Colon (tissue), 2 donors: ENCODE measurements at regions not wholly inside any gene's neighbourhood (a gene's known extent, or its start where the extent isn't known, plus 50 kb on each side); places are given as distances from the start of the nearest gene placed in this dataset.

Experiments
- FAIRE-seq: peaks from 2 replicates; lab custom pipeline; 2012; peaks lifted over from hg19 to GRCh38; lab: Jason Lieb, UNC
- donor health status: control.
- donor health status: control.

DNA sequence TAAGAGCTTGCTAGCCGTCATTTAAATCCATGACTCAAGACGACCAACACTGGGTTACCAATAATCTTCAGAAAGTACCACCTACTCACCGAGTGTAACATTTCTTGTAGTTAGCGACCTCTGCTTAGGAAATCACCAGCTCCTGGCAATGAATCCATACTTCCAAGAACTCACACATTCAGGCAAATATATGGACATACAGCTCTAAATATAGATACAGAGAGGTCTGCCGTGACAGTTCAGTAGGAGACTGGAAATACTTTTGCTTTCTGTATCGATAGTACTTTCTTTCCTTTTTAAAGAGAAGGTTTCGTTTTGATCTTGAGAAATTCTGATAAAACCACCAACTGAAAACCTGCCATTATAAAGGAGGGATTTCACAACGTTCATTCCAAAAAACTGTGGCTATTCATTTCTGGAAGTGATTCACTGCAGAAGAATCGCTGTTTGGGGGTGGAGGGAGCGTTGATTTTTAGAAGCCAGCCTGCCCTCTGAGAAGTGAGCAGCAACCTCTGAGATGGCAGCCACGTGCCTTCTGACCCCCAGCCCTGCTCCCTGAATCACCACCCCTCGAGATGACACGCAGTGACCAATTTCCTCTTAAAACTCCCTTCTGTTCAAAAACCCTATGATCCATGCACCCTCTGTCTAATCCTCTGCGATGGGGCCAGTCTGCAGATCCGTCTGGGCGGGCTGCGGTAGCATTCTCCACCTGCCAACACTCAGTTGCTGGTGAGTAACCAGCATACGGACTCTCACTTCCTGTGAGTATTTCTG is 179.0 kb upstream of the KLF14 start:
- no peak for FAIRE-seq

DNA sequence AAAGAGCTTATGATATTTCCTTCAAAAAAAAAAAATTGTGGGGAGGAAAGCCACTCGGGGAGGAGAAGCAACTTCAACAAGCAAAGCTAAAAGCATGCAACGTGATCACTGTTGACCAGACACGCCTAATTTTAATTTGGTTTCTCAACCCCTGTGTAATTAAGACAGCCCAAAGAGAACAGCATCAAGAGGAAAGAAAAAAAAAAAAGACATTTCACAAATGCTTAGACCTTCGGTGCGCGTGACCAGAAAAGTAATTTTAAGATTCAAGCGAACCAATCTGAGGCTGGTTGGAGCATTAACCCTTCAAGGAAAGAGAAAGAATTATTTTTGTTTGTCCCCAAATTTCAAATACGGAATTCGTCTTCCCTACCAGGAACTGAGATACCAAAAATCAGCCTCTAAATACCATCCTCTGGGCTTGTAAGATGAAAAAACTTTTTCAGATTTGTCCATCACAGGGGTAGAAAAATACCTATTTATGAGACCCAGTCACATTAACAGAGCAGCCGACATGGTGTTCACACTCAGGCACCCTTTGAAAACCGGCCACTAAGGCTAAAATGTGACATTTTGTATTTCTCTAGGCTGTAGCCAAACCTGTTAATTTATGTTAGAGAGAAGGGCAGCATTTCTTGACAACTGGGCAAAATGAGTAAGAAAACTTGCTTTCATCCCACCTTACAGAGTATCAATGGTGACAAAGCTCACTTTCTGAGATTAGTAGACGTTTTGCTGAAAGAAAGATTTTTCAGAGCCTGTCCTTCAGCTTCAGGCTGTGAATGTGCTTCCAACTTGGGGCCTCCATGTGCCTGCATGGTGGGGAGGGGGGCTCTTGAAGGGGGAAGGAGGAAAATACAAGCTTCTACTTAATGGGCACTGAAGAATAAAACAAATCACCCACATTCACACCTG is 179.9 kb upstream of the KLF14 start:
- FAIRE-seq = no peak

DNA sequence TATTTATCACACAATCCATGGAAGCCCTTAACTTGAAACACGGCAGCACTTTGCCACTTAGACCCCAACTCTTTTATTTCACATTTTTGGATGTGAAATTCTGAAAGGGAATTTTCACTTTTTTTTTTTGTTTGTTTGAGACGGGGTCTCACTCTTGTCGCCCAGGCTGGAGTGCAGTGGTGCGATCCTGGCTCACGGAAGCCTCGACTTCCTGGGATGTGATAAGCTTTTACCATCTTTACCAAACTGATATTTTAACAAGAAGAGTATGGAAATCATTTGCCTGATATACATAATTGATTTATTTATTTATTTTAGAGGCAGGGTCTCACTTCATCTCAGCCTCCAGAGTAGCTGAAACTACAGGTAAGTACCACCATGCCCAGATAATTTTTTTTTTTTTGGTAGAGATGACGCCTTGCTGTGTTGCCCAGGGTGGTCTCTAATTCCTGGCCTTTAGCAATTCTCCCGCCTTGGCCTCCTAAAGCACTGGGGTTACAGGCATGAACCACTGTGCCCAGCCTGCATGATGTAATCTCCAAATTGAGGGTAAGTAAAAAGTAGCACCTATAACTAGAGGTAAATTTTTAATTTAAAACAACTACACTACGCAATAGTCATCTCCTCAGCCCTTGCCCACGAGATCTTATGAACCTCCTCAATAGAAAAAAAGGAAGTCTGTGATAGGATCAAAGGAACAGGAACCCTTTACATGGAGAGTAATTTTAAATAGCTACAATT is 180.7 kb upstream of the KLF14 start:
- no peak for FAIRE-seq

DNA sequence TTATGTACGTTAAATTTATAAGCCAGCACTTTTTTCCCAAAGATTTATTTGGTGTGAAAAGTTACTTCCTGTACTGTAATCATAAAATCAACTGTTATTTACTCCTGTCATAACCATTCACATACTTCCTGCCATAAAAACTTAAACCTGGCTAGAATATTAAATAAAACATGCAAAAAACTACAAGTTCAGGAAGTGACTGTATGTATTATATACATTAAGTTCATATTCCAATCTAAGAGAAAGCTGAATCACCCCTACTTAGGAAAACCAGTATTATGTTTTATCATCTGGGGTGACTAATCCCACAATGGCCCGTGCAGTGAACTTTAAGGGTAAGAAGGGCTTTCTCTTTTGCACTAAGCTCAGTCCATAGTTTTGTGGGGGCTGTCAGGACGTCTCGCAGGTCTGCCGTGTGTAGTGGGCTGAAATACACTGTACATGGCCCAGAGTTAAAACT is 183.7 kb upstream of the KLF14 start:
- no peak for FAIRE-seq

DNA sequence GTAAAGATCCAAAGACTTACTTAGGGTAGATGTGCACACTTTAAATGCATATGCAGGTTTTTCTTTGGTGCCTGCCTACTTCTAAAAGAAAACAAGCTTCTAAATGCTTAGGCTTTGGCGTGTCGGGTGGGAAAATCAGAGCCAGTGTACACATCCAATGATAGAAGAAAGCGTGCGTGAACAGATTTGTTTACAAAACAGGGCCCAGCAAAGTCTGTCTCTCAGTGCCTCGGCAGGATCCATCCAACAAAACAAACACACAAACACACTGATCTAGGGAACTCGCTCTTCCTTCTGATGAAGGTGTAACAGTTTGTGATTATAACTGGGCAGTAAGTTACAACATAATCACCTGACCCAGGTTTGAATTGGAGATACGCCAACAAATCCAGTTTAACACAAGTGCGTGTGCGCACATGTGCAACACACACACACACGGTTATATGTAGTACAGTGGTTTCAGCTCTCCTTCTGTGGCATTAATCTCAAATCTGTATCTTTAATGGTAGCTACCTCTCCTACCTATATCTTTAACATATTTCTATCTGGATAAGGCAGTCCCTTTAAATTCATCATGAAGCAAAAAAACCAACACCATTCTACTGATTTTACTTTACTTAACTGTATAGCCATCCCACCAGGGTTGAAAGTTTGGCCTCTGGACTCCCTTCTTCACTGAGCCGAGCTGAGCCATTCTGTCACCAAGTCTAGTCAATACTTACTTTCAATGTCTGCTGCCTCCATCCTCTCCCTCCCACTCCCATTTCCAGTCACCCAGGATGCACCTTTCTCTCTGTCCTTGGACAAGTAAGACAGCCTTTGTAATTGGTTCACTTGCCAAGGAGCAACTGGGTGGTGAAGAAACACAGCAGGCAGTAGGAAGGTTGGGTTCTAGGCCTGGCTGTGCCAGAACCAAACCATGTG is 184.4 kb upstream of the KLF14 start:
- FAIRE-seq = no peak

DNA sequence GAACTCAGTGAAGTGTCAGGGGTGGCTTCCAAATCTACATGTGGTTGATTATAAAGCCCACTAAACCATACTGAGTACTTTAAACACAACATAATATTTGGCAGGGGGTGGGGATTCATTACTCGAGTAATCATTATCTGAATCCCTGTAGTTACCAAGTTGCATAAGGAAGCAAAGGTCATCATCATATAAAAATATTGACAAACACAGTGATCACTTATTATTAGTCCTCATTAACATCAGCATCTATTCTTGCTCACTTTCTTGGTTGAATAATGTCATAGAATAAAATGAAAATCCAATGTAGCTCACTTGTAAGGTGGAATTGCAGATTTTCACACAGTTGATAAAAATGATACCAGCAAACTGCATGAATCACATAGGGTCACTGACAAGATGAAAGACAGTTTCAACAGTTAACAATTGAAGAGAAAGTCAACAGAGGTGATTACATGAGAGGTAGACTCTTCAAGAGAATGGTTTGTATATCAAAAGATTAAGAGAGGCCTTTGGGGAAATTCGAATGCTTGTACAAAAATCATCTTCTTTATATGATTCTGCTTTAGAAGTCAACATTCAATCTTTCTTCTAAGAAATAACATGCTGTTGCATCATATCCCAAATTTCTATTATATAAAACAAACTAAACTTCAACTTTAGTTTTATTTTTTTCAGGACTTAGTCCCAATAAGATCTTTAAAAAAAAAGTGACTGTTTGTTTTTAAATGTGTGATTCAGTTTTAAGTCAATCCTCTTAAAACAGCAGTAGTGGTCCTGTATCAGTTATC is 185.5 kb upstream of the KLF14 start:
- no peak for FAIRE-seq

DNA sequence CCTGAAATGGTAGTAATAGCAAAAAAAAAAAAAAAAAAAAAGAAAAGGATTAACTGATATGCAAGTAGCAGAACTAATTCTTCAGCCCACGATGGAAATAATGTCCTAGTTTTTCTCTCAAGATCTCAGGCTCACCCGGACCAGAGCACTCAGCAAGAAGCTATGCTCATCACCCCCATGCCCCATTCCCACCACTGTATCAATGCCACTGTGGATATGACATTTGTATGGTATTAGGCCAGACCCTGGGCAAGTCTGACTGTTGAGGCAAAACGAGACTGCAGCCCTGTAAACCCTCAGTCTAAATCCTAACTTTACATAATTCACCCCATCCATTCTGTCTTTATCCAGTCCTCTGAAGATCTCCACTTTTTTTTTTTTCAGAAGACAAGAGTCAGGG is 186.1 kb upstream of the KLF14 start:
- FAIRE-seq = no peak

DNA sequence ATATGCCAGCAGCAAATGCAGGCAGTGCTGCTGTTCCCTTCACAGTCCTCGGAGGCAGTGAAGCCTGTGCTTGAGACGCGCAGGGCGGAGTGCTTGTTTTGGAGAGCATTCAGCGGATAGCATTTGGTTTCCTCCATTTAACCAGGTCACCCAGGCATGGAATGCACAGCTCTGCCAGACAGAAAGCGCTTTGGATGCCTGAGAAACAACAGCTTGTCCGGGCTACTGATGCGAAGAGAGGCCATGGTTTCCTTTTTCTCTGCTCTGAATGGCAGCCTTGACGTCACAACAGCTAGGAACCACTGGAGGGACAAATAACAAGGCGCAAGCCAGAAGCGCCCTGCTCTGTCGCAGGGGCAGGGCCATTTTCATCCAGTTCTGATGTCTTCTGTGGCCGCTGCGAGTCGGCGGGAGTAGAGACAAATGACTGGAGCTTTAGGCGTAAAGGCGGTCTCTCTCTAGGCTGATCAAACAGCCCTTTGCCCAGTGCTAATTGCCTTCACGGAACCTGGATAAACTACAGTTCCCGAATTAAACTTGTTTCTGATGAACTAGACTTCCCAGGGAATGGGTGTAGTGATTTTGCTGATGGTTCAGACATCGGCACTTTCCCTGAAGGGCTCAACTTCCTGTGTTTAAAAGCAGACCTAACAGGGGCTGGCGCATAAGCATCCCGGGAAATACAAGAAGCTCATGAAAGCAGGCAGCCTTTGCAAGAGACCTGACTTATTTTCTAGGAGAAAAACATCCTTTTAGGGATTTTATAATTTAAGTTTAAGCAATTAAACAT is 187.6 kb upstream of the KLF14 start:
- FAIRE-seq = no peak

DNA sequence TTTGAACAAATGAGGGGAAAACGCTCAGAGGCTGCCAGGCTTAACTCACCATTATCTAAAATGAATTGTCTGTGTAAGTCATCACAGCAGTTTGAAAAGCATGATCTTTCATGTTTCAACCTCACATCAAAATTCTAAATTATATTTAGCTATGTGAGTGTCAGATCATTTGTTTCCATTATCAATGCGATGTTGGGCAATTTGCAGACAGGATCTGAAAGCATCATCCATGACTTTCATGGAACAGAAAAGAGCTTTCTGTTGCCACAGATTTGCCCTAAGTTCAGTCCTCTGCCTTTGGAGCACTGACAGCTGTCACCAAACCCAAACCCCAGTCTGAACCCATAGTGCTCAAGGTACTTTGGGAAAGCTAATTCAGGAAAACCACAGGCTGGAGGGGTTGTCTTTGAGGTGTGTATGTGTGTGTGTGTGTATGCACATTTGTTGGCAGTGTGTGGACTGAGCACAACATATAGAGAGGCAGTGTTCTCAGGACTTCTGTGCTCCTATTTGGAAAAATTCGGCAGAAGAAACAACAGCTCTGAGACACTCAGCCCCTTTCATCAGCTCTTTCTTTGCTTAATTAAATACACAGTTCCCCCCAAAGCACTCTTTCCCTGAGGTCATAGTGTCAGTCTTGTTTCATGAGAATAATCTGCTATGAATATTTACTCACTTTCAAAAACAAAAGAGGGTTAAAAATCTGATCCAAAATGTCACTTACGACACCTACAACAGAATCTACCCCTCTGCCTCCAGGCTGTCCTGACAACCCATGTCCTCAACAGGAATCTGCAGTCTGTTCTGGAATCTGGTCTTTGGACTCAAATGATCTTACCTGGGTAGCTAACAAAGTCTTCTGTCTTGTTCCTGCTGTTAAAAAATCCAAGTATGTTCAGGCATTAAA is 188.5 kb upstream of the KLF14 start:
- no peak for FAIRE-seq

DNA sequence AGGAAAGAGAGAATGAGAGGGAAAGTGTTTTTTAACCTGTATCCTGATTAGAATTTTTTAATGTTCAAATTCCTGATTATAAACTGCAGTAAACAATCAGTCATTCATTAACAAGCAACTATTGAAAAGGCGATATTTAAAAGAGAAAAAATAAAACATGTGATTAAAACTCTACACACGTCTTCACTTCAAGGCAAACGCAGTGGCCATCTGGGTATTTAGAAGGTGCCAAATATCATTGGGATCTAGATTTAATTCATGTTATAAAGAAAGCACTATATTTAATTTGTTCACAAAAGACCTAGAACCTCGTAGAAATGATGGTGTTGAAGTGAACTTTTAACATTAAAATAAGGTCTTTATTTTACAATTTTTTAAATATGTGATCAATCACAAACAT is 189.4 kb upstream of the KLF14 start:
- no peak for FAIRE-seq

DNA sequence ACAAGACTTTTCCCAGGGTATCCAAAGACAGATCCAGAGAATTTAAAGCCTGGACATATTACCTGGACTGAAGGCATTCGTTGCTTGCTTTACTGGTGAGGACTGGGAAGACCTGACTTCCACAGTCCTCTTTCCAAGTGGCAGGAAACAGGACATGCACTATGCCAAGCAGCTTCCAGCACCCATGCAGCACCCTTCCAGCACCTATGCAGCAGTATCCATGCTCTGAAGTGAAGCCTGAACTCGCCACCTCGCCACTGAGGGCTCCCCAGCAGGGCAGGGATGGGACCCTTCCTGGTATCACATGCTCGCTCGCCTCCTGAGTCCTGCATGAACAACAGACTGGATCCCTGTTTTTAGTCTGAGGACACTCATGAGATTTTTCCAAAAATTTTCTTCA is 189.9 kb upstream of the KLF14 start:
- FAIRE-seq = no peak

DNA sequence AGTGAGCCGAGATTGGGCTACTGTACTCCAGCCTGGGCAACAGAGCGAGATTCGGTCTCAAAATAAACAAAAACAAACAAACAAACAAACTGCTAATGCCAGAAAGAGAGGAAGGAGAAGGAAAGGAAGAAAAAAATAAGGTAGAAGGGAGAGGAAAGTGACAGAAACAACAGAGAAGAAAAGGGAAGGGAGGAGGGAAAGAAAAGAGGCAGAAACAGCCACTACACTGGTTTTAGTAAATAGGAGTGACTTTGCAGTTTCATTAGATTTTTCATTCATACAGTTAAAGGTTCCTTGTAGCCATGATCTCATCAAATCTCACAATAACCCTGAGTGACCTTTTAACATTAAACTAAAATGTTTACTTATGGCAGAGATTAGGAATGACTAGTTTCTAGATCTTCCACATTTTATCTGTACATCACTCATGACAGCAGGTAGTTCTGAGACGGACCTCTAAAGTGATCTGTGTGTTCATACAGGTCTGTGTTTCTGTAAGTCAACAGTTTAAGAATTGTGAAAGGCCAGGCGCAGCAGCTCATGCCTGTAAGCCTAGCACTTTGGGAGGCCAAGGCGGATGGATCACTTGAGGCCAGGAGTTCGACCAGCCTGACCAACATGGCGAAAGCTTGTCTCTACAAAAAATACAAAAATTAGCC is 191.3 kb upstream of the KLF14 start:
- FAIRE-seq = no peak

DNA sequence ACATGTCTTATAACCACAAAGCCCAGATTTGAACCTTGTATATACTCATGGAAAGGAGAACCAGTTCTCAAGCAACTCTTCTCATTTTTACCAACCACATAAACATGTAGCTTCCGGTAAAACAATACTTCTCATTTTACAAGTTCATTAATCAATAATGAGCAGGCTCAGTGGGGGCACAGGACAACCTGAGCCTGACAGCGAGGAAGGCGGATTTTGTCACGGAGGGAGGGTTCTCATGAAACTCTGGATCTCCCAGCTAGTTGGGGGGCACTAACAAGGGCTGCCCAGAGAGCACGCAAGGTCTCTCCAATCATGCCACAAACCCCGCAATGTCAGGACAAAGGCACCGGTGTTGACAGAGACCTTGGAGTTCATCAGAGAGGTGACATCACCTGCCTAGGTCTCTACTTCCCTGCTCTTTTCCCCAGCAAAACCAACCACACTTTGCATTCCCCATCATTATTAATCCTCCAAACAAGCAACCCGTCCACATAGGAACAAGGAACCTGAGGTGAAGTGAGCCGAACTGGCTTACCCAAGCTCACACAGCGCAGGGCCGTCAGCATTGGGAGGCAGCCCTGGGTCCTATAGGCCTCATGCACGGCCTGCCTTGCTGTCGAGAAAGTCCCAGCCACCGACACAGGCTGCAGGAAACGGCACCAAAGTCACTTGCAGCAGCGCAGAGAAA is 192.1 kb upstream of the KLF14 start:
- FAIRE-seq = no peak

DNA sequence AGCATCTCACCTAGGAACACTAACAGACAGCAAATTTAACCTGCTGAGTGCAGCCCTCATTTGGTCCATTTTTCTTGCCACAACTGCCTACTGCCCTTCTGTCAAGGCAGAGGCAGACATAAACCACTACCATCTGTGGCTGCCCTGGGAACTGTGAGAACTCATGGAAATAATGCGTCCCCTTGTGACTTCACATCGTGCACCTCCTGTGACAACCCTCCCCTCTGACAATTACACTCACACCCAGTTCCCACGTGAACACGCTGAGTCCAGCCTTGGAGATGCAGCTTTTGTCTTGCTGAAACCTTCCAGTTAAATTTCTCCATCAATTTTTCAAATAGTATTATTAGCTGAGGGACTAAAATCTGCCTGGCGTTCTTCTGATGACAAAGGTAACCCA is 193.1 kb upstream of the KLF14 start:
- no peak for FAIRE-seq

DNA sequence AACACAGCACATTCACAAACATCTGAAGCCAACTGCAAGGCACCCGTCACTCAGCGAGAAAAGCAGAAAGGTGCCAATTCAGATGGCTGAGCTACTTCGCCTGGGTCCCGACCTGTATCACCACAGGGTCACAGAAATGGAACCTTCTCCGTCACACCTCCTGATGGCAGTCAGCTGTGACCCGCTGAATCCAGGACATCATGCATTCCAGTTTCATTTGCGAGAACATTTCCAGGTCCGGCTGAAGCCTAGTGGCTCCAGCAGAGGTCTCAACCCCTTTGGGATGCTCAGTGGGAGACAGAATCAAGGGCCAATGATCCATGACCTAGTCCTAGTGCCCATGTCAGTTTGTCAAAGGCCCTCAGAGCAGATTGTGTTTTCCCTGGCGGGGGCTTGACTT is 193.6 kb upstream of the KLF14 start:
- no peak for FAIRE-seq

DNA sequence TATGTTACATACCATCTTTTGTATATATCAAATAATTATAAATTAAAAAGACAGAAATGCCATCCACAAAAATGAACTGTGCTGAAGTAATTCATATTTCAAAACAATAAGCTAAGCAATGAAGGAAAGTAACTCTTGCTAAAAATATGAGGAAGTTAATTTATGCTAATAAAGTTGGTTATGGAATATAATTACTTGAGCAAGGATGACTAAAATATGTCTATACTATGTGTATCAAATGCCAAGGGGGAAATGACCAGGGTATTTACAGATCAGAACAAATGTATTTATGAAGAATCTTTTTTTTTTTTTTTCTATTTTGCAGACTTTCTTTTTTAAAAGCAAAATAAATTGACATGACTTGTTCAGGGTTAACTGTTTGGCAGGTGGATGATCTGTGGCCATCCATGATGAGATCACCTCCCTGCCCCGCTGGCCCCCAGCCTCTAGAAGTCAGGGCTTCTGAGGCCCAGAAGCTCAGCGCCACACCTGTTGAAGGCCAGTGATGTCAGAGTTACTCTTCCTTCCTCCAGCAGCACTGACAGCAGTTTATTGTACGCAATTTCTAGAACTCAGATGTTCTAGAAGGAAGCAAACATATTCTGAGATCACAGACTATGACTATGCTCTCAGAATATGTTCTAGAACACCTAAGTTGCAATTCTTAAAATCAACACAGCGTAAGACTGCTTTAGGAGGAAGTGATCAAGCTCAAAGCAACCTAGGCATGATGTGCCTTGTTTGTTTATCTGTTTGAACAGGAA is 196.1 kb upstream of the KLF14 start:
- FAIRE-seq = no peak

DNA sequence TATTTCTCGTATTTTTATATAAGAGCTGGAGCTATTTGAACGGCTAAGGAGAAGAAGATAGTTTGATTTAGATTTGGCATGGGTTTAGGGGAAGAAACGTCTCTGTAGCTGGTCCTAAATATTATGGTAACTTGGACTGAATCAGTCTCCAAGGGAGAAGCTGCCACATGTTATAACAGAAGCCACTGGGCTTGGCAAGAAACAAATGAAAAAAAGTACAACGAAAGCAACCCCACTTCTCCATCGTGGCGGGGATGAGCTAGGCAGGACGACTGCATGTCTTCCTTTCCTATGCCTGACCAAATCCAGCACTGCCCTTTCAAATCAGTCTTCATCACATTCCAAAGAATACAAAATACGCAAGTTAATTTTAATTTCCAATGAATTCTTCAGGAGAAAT is 196.7 kb upstream of the KLF14 start:
- FAIRE-seq = no peak
